H7 (cell line): ENCODE measurements at regions not wholly inside any gene's neighbourhood (a gene's known extent, or its start where the extent isn't known, plus 50 kb on each side); places are given as distances from the start of the nearest gene placed in this dataset.
"Not testable (repeated sequence)": the region's sequence is repeated elsewhere in the genome, so short reads cannot be mapped to it uniquely, and the experiment has no call there.

ENCODE experiments used
- DNase-seq: peaks from one replicate; pipeline ENCODE4 v3.0.0; 2012
- H3K27me3 ChIP-seq: 2 replicates; pipeline ENCODE4 v1.6.0; 2011; ENCODE audit warnings: mild to moderate bottlenecking, low read length; ENCODE audit not compliant: control insufficient read depth, insufficient read depth
- H3K36me3 ChIP-seq: replicated peaks from 2 replicates; pipeline ENCODE4 v1.5.1; 2011; ENCODE audit warnings: low read length; ENCODE audit not compliant: control insufficient read depth, insufficient read depth
- H3K4me3 ChIP-seq: 2 replicates; pipeline ENCODE4 v1.5.1; 2011; ENCODE audit warnings: low read depth, mild to moderate bottlenecking, control low read depth, low read length, moderate library complexity; ENCODE audit not compliant: insufficient read depth

DNA sequence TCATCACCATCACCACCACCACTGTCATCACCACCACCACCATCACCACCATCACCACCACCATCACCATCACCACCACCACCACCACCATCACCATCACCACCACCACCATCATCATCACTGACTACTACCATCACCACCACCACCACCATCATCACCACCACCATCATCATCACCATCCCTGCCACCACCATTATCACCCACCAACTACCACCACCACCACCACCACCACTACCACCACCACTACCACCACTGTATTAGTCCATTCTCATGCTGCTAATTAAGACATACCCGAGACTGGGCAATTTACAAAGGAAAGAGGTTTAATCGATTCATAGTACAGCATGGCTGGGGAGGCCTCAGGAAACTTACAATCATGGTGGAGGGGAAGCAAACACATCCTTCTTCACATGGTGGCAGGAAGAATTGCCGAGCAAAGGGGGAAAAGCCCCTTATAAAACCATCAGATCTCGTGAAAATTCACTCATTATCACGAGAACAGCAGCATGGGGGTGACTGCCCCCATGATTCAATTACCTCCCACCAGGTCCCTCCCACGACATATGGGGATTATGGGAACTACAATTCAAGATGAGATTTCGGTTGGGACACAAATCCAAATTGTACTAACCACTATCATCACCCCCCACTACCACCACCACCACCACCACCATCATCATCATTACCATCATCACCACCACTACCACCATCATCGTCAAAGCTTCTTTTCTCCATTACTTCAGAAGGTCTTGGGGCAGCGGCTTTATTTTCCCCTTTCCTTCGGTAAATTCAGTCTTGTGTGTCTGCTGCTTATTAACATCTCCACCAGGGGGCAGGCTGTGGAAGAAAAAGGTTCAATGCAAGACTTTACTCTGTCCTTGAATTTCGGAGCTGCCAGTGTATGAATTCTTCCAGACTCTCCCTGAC lies 53.6 kb upstream of the SCAF4 start:
- not testable (repeated sequence) for H3K27me3 ChIP-seq, H3K36me3 ChIP-seq, H3K4me3 ChIP-seq
- peak; percentile 61 for DNase-seq

DNA sequence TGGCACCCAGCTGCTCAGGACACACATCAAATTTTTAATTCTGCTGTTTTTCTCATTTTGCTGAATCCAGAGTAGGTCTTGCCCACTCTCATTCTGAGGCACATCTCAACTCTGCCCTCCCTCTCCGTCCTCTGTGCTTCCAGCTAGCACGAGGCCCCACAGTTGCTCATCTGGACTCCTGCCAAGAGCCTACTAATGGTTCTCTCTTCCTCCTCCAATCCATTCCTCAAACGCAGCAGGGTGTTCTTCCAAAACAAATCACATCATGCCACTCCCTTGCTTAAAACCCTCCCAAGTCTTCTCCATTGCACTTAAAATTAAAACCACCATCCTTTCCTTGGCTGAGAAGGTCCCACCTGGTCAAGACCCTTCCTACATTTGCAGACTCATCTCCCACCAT lies 49.8 kb upstream of the SCAF4 start:
- no peaks in the 10 kb centered on the region for H3K27me3 ChIP-seq
- DNase-seq = no peak
- H3K36me3 ChIP-seq = no peaks in the 10 kb centered on the region
- H3K4me3 ChIP-seq = no peak overlapping the region
